Stimulated activated naive CD8-positive, alpha-beta T cell treated with anti-CD3 and anti-CD28 coated beads, Interleukin-15, amount 100 ng/mL, for 72 hours (primary cell): ENCODE measurements at regions not wholly inside any gene's neighbourhood (a gene's known extent, or its start where the extent isn't known, plus 50 kb on each side); places are given as distances from the start of the nearest gene placed in this dataset.

ENCODE experiments used
- ATAC-seq: fragments of 150-1000 bp; cut with Tn5 transposase; 2 replicates; pipeline ENCODE4 v1.10.0; 2021; ENCODE audit warnings: mild to moderate bottlenecking, moderate library complexity
- DNase-seq, 2 donors: peaks; one replicate each; pipeline ENCODE4 v3.0.0; 2021 to 2022
- H3K27ac Mint-ChIP-seq, 2 donors: one replicate each; pipeline ENCODE4 v1.8.0; 2022; ENCODE audit warnings: mild to moderate bottlenecking in 2 of 2, mixed read lengths in 2 of 2, moderate library complexity in 2 of 2
- H3K27me3 Mint-ChIP-seq: one replicate; pipeline ENCODE4 v1.8.0; 2022; ENCODE audit warnings: mixed read lengths
- H3K4me1 Mint-ChIP-seq: one replicate; pipeline ENCODE4 v1.8.0; 2022; ENCODE audit warnings: mild to moderate bottlenecking, mixed read lengths
- H3K4me3 Mint-ChIP-seq, 2 donors: one replicate each; pipeline ENCODE4 v1.8.0; 2022; ENCODE audit warnings: mild to moderate bottlenecking in 2 of 2, mixed read lengths in 2 of 2, moderate library complexity in 1 of 2
- H3K9me3 Mint-ChIP-seq, 2 donors: one replicate each; pipeline ENCODE4 v1.8.0; 2022; ENCODE audit warnings: mixed read lengths in 2 of 2

DNA sequence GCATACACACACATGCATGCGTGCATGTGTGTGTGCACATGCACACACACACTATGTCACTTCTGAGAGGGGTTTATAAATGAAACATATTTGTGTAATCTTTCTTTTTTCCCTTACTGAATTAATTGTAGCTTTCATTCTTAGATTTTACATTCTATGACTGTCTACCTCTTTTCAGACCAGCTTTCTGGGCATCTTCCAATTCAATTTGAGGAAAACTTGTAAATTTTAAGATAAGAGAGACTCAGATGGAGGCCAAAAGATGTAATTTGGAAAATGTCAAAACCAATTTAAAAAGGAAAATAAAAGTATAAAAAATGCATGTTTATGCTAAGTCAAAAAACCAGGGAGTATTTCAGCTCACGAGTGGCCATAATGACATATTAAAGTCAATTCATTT, 594.5 kb downstream of the OLFM4 start:
- ATAC-seq (no peak), DNase-seq (no peak)
- Mint-ChIP-seq H3K27ac (no peak overlapping the region), H3K9me3 (peaks cover 8 to 9% of the 10 kb centered on the region in 2 donors), H3K4me3 (no peak overlapping the region), H3K4me1 (no peaks in the 10 kb centered on the region), H3K27me3 (no peaks in the 10 kb centered on the region)

DNA sequence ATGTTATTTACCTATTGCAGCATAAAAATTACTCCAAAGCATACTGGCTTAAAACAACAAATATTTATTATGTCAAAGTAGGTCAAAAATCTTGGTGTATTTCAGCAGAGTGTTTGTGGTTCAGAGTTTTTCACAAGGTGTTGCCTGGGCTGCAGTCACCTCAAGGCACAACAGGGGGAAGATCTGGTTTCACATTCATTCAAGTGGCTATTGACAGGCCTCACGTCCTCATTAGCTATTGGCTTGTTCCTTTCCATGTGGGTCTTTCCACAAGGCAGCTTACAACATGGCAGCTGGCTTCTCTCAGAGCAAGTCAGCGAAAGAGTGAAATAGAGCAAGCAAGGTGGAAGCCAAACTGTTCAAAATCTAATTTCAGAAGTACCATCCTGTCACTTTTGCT, 602.9 kb downstream of the OLFM4 start:
- H3K4me1 Mint-ChIP-seq, result no peaks in the 10 kb centered on the region
- DNase-seq, result no peak
- H3K4me3 Mint-ChIP-seq, result no peak overlapping the region
- no peaks in the 10 kb centered on the region for H3K27me3 Mint-ChIP-seq
- H3K27ac Mint-ChIP-seq, result no peak overlapping the region
- peaks cover 5 to 8% of the 10 kb centered on the region in 2 donors for H3K9me3 Mint-ChIP-seq
- no peak for ATAC-seq

DNA sequence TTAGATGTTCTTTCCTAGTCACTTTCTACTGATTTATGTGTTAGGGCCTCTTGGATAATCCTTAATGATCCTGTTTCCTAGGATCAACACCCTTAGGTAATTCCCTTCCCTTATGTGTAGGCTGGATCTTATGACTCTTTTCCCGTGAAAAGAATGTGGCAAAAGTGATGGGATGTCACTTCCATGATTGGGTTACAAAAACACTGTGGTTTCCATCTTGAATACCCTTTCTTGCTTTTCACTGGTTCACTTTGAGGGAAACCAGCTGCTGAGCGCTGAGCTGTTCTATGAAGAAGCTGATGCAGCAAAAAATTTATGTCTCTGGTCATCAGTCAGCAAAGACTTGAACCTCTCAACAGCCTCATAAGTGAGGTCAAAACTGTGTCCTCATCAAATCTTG, 609.4 kb downstream of the OLFM4 start:
- Mint-ChIP-seq H3K4me3 (no peak overlapping the region), H3K27ac (no peak overlapping the region), H3K4me1 (no peaks in the 10 kb centered on the region), H3K27me3 (no peaks in the 10 kb centered on the region), H3K9me3 (peaks cover 4 to 8% of the 10 kb centered on the region in 2 donors)
- ATAC-seq, result no peak
- DNase-seq, result no peak

DNA sequence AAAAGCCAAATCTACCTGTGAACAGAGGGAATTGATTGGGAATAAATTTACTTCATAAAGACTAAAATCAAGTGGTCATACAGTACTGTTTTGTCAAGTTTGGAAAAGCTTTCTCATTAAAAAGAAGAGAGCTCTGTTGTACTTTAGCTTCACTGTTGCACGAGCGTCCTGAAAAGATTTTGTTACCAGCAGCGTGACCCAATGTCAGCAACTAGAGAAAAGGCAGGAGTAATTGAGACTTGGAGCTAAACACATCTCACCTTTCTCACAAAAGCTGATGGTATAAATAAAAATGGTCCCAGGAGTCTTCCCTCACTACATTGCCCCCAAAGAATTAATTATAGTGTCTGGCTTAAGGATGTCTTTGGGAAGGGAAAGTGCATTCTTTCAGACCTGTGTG, 613.7 kb downstream of the OLFM4 start:
- H3K4me3 Mint-ChIP-seq, result no peak overlapping the region
- H3K4me1 Mint-ChIP-seq, result no peaks in the 10 kb centered on the region
- no peak for DNase-seq

DNA sequence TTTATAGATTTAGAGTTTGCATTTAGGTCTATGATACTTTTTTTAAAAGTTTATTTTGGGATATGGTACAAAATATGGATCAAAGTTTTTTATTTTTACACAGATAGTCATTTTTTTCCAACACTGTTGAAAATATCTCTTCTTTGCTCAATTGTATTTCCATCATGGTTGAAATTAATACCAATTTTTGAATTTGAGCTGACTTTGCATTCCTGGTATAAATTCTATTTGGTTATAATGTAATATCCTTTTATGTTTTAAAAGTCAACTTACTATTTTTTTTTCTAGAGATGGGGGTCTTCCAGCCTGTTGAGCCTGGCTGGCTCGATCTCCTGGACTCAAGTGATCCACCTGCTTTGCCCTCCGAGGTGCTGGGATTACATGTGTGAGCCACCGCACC, 620.1 kb downstream of the OLFM4 start:
- H3K27me3 Mint-ChIP-seq, result no peaks in the 10 kb centered on the region
- DNase-seq (no peak), ATAC-seq (no peak)
- H3K27ac Mint-ChIP-seq, result no peak overlapping the region
- H3K4me1 Mint-ChIP-seq, result no peaks in the 10 kb centered on the region
- peaks cover 0 to 7% of the 10 kb centered on the region in 2 donors for H3K9me3 Mint-ChIP-seq
- H3K4me3 Mint-ChIP-seq, result no peak overlapping the region

More for the DNA sequence above, 613.7 kb downstream of the OLFM4 start:
- Mint-ChIP-seq H3K27ac (no peak overlapping the region), H3K9me3 (peaks cover 4 to 15% of the 10 kb centered on the region in 2 donors), H3K27me3 (no peaks in the 10 kb centered on the region)
- no peak for ATAC-seq

DNA sequence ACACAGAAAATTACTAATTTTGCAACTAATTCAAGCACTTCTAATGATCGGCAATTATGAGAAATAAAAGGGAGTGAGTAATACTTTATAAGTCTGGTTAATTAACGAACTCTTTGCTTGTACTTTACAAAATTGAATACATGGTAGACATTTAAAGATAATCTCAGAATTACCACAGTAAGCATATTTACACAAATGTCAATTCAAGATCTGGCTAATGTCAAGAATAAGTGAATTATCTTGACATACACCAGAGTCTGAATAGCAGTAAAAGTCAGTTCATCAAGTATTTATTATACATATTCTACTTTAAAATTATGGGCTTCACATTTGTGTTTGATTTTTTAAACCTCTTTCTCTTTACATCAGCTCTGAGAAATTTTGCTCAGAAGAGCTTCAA, 643.4 kb downstream of the OLFM4 start:
- ATAC-seq, result no peak

DNA sequence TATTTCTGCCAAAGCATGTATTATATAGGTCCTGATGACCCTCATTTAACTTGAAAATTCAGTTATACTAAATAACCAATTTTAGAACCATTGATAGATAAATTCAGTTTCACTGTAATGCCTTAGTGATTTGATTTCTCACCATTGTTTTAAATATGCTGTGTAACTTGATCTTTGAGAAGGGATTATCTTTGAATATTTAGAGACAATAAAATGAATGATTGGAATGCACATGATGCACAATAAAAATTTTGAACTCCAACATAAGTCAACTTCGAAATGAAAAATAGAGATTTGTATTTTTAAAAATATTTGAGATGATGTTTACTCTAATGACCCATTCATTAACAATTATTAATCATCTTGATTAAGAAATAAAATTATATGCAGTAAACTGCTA, 654.5 kb downstream of the OLFM4 start:
- ATAC-seq (no peak), DNase-seq (no peak)
- Mint-ChIP-seq H3K27me3 (no peaks in the 10 kb centered on the region), H3K9me3 (peaks cover 4 to 6% of the 10 kb centered on the region in 2 donors), H3K27ac (no peak overlapping the region), H3K4me3 (no peak overlapping the region), H3K4me1 (no peaks in the 10 kb centered on the region)

More for the DNA sequence above, 643.4 kb downstream of the OLFM4 start:
- no peak for DNase-seq
- Mint-ChIP-seq H3K9me3 (peaks cover 7 to 11% of the 10 kb centered on the region in 2 donors), H3K27ac (no peak overlapping the region), H3K4me1 (no peaks in the 10 kb centered on the region), H3K27me3 (no peaks in the 10 kb centered on the region), H3K4me3 (no peak overlapping the region)

DNA sequence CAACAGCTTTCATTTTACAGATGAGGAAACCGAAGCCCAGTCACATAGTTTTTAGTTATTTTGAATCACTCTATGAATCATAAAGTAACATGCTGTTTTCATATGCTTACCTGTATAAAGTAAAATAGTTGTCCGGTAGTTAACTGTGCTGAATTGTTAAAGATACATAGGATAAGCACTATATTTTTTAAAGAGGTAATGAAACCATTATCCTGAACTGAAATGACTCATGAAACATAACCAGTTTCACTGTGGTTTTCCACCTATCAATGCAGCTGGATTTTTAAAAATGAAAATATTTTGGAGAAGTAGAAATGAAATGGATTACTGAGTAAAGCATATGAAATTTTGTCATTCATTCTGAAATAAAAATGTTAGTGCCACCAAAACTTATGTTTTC, 655.0 kb downstream of the OLFM4 start:
- no peaks in the 10 kb centered on the region for H3K4me1 Mint-ChIP-seq
- ATAC-seq, result no peak

DNA sequence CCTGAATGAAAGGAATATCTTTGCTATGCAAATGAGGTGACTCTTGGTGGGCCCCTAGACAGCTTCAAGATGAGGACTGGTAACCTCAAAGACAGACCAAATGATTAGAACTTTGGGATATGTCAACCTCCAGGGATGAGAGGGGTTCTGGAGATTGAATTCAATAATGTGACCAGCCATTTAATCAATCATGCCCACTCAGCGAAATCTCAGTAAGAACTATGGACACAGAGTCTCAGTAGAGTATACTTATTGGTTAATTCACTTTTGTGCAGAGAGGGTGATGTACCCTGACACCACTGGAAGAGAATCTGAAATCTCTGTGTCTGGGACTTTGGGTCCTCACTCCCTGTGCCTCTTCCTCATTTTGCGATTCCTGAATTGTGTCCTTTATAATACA, 662.8 kb downstream of the OLFM4 start:
- no peaks in the 10 kb centered on the region for H3K4me1 Mint-ChIP-seq
- H3K9me3 Mint-ChIP-seq, result peaks cover 7 to 12% of the 10 kb centered on the region in 2 donors
- H3K4me3 Mint-ChIP-seq, result no peak overlapping the region
- ATAC-seq, result no peak
- DNase-seq, result no peak
- H3K27ac Mint-ChIP-seq, result no peak overlapping the region
- H3K27me3 Mint-ChIP-seq, result no peaks in the 10 kb centered on the region

More for the DNA sequence above, 655.0 kb downstream of the OLFM4 start:
- Mint-ChIP-seq H3K27ac (no peak overlapping the region), H3K9me3 (peaks cover 7 to 8% of the 10 kb centered on the region in 2 donors), H3K27me3 (no peaks in the 10 kb centered on the region), H3K4me3 (no peak overlapping the region)
- DNase-seq, result no peak

DNA sequence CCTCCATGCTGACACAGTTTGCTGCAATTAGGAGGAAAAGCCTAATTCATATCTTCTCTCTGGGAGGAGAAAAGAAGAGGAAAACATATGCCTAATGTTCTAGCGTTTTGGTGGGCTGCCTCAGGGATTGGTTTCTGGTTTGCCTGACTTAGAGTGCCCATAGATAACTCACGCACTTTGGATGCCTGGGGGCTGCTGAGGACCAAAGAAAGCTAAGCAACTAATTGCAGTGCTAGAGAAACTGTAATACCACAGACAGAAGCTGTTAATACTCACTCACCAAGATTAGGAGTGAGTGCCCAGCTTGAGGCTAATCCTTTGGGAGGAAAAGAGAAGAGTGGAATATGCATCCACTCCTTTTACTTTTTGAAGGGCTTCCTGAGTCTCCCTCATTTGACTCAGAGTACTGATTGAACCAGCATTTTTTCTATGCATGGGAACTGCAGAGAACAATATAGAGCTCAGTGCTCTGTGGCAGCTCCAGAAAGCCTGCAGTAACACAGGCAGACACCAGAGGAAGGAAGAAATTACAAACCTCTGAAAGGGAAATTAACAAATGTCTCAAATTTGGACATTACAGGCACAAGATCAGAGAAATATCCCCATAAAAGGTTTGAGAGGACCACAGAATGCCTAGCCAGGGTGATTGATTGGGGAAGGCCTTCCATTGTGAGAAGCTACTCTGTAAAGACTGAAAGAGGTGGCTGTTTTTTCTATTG, 666.4 kb downstream of the OLFM4 start:
- Mint-ChIP-seq H3K4me1 (no peaks in the 10 kb centered on the region), H3K27ac (no peak overlapping the region), H3K4me3 (no peak overlapping the region), H3K9me3 (peaks cover 9 to 15% of the 10 kb centered on the region in 2 donors), H3K27me3 (no peaks in the 10 kb centered on the region)
- ATAC-seq (no peak), DNase-seq (no peak)

DNA sequence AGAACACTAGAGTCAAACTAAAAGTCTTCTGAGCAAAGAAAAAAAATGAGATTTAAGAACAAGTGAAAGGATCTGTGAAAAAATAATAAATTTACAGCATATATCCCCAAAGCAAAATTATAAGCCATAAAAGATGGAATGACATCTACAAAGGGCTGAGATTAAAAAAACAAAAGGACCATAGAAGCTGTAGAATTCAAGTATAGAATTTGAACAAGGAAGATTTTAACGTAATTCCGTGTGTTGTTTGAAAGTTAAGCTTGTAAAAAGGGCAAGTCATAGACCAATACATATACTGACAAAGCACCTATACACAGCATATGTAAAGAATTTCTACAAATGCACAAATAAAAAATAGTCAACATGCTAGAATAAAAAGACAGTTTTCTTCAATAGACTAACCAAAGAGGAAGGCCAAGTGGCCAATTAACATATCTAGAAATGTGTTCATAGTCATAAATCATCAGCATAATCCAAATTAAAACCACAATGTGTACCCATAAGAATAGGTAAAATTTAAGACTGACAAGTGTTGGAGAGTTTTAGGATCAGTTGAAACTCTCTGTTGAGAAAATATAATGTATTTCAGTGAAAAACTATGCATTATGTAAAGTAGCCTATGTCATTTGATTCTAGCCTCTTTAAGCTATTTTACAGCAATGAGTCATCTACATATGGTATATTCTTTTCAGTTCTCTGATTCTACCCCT, 674.9 kb downstream of the OLFM4 start:
- Mint-ChIP-seq H3K27ac (no peak overlapping the region), H3K27me3 (no peaks in the 10 kb centered on the region), H3K4me1 (no peaks in the 10 kb centered on the region), H3K4me3 (no peak overlapping the region), H3K9me3 (peaks cover 15 to 24% of the 10 kb centered on the region in 2 donors)
- DNase-seq (no peak), ATAC-seq (no peak)

DNA sequence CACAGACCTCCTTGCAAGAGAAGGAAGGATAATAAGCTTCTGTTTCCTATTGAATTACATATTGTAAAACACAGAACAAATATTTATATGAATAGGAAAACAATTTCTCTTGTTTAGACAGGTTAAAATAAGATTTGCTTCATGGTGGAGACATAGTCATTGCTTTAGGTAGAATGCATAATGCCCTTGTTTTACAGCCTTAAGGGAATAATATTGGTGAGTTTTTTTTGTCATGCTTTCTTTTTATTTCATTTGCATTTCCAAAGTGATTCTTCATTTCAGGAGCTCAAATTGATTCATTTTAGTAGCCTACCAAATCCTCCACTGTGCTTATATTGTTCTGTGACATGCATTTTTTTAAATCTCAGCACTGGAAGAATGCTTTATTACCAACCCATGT, 690.7 kb downstream of the OLFM4 start:
- ATAC-seq, result no peak
- DNase-seq, result no peak
- Mint-ChIP-seq H3K4me1 (no peaks in the 10 kb centered on the region), H3K27me3 (no peaks in the 10 kb centered on the region), H3K9me3 (peaks cover 11 to 21% of the 10 kb centered on the region in 2 donors), H3K4me3 (no peak overlapping the region), H3K27ac (no peak overlapping the region)

DNA sequence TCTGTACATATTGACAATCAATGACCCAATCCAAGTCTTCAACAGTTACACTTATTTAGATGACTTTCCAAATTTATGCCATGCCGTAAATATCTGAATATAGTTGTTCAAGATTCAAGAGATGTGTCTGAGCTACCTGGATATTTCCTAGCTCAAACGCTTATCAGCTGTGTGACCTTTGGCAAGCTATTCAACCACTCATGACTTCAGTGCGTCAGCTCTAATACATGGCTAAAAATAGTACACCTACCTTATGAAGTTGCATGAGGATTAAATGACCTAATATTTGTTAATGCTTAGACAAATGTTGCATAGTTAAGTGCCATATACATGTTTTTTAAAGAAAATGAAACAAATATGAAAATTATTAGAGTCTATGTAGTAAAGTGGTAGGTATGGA, 704.1 kb downstream of the OLFM4 start:
- no peak for DNase-seq
- H3K4me3 Mint-ChIP-seq, result no peak overlapping the region
- H3K9me3 Mint-ChIP-seq, result peaks cover 0 to 12% of the 10 kb centered on the region in 2 donors
- no peak overlapping the region for H3K27ac Mint-ChIP-seq
- no peaks in the 10 kb centered on the region for H3K4me1 Mint-ChIP-seq
- H3K27me3 Mint-ChIP-seq, result no peaks in the 10 kb centered on the region
- no peak for ATAC-seq

DNA sequence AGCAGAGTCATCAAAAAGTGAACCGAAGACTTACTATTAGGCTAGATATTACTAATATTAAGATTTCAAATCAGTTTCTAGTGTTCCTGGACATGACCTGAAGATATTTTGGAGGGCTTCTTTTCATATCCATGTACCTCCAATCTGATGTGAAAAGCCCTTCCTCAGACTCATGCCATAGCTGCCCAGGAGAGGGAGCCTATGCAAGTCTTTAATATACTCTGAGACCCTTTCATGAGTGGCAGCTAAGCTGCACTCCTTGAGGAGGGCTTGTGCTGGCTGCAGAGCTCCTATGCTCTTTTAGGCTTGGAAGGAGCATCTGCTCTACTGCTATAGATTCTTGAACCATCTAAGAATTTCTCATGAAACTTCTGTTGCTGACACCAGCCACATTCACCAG, 715.3 kb downstream of the OLFM4 start:
- H3K27me3 Mint-ChIP-seq, result no peaks in the 10 kb centered on the region
- H3K4me3 Mint-ChIP-seq, result no peak overlapping the region
- ATAC-seq, result no peak
- H3K4me1 Mint-ChIP-seq, result no peaks in the 10 kb centered on the region
- H3K9me3 Mint-ChIP-seq, result peaks cover 8 to 9% of the 10 kb centered on the region in 2 donors
- no peak overlapping the region for H3K27ac Mint-ChIP-seq
- DNase-seq, result no peak

DNA sequence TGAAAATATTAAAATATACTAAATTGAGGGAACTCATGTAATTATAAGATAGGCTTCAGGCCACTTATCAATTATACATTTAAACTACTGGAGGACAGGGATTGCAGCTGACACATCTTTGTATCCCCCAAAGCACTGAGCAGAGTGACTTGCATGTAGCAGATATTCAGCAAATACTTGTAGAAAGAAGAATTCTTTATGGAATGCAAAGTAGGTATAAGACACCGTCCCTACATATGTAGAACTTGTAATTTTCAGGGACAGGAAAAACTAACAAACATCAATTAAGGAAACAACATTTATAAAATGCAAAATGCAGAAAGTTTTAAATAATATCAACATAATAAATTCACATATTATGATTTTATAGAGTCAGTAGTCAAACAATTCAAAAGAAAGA, 719.2 kb downstream of the OLFM4 start:
- no peak for DNase-seq
- Mint-ChIP-seq H3K4me1 (no peaks in the 10 kb centered on the region), H3K27me3 (no peaks in the 10 kb centered on the region), H3K9me3 (peaks cover 7% of the 10 kb centered on the region in 2 donors), H3K4me3 (no peak overlapping the region), H3K27ac (no peak overlapping the region)
- ATAC-seq, result no peak

DNA sequence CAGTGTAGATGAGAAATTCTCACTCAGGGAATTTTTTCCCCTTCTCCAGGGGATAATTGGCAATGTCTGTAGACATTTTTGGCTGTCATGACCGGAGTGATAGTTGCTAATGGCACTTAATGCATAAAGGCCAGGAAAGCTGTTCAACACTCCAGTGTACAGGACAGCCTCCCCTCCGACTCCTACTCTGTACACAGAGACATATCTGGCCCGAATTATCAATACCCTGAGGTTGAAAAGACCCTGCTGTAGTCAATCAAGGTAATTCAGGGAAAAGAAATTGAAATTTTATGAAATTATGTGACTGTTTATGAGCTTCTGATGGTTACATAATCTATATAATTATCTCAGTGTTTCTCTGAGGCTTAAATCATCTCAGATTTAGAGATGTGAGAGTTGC, 720.7 kb downstream of the OLFM4 start:
- H3K4me1 Mint-ChIP-seq, result no peaks in the 10 kb centered on the region
- H3K4me3 Mint-ChIP-seq, result no peak overlapping the region
- H3K27ac Mint-ChIP-seq, result no peak overlapping the region
- DNase-seq (no peak), ATAC-seq (no peak)
- H3K27me3 Mint-ChIP-seq, result no peaks in the 10 kb centered on the region
- H3K9me3 Mint-ChIP-seq, result no peaks in the 10 kb centered on the region
